Panc1 (cell line): ENCODE measurements at regions not wholly inside any gene's neighbourhood (a gene's known extent, or its start where the extent isn't known, plus 50 kb on each side); places are given as distances from the start of the nearest gene placed in this dataset.

Experiments
- POLR2AphosphoS5 ChIP-seq: IDR thresholded peaks from 2 replicates; pipeline ENCODE4 v1.6.1; 2012; ENCODE audit warnings: mild to moderate bottlenecking, low read depth, low read length, moderate library complexity
- TF ChIP-seq, protein P1 (sequence below): fragments of 450-650 bp; IDR thresholded peaks from 2 replicates; pipeline ENCODE4 v1.5.1; 2017; ENCODE audit warnings: mild to moderate bottlenecking

DNA sequence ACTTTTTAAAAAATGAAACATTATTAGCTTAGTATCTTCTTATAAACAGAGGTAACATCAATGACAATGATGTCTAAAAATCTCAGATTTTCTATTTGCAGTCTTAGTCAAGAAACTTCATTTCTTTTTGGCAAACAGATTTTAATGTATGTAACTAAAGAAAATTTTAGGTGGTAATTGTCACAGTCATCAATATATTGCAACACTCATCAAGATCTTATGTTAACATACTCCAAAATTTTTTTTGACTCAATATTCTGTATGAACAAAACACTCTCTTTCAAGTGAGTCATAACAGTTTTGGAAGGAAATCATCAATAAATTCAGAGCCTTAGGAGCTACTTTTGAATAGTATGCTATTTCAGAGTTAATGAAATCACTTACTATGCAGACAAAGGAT is 1507.6 kb downstream of the SLITRK1 start:
- no peak for TF ChIP-seq POLR2AphosphoS5
- TF ChIP-seq, protein P1, sequence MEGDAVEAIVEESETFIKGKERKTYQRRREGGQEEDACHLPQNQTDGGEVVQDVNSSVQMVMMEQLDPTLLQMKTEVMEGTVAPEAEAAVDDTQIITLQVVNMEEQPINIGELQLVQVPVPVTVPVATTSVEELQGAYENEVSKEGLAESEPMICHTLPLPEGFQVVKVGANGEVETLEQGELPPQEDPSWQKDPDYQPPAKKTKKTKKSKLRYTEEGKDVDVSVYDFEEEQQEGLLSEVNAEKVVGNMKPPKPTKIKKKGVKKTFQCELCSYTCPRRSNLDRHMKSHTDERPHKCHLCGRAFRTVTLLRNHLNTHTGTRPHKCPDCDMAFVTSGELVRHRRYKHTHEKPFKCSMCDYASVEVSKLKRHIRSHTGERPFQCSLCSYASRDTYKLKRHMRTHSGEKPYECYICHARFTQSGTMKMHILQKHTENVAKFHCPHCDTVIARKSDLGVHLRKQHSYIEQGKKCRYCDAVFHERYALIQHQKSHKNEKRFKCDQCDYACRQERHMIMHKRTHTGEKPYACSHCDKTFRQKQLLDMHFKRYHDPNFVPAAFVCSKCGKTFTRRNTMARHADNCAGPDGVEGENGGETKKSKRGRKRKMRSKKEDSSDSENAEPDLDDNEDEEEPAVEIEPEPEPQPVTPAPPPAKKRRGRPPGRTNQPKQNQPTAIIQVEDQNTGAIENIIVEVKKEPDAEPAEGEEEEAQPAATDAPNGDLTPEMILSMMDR: no peak
